ENCODE measurements at regions not wholly inside any gene's neighbourhood (a gene's known extent, or its start where the extent isn't known, plus 50 kb on each side); places are given as distances from the start of the nearest gene placed in this dataset.

DNA sequence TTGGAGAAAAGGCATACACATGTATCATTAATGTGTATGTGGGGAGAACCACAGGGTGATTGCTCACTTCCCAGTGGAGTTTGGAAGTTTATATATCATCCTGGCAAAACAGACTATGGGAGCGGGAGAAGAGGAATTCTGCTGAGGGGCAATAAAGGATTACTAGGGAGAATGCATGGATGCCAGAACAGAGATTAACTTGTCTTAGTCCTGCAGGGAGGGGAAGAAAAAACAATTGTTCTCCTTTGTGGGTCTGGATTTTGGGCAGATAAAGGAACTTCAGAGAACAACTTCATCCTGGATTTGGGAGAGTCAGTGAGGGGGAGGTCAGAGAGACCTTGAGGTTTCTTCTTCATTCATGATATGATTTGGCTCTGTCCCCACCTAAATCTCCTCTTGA, 55.9 kb upstream of the SOX13 start:
- no peak for DNase-seq (ENCODE audit: low read depth, low spot score)
- Histone ChIP-seq H3K27me3 (ENCODE audit: control insufficient read depth, insufficient read depth, low read length) (peaks cover 15% of the 10 kb centered on the region), H3K27ac (ENCODE audit: low read depth, low read length) (no peak overlapping the region), H3K9me3 (ENCODE audit: control insufficient read depth, insufficient read depth, low read length) (no peaks in the 10 kb centered on the region), H3K4me3 (ENCODE audit: low read depth, low read length) (no peak overlapping the region)
- ChIA-PET CTCF (no interaction called here), POLR2A (no interaction called here)
- TF ChIP-seq, protein P1, sequence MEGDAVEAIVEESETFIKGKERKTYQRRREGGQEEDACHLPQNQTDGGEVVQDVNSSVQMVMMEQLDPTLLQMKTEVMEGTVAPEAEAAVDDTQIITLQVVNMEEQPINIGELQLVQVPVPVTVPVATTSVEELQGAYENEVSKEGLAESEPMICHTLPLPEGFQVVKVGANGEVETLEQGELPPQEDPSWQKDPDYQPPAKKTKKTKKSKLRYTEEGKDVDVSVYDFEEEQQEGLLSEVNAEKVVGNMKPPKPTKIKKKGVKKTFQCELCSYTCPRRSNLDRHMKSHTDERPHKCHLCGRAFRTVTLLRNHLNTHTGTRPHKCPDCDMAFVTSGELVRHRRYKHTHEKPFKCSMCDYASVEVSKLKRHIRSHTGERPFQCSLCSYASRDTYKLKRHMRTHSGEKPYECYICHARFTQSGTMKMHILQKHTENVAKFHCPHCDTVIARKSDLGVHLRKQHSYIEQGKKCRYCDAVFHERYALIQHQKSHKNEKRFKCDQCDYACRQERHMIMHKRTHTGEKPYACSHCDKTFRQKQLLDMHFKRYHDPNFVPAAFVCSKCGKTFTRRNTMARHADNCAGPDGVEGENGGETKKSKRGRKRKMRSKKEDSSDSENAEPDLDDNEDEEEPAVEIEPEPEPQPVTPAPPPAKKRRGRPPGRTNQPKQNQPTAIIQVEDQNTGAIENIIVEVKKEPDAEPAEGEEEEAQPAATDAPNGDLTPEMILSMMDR (IDR thresholded peaks at IDR 0.05; ENCODE audit: low read depth, low read length): no peak

DNA sequence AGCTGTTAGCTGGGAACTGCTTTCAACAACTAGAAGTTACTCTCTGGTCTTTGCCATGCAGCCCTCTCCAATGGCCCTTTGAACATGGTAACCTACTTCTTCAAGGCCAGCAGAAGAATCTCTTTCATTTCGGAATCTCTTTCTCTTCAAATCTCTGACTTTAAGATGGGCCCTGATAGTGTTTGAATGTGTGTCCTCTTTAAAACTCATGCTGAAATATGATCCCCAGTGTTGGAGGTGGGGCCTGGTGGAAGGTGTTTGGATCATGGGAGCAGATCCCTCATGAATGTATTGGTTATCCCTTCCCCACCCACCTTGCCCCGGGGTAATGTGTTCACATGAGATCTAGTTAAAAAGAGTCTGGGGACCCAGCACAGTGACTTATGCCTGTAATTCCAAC, 54.5 kb upstream of the SOX13 start:
- no peak overlapping the region for H3K4me3 ChIP-seq (ENCODE audit: low read depth, low read length)
- POLR2A ChIA-PET: no interaction called here
- H3K27me3 ChIP-seq (ENCODE audit: control insufficient read depth, insufficient read depth, low read length): peaks cover 13% of the 10 kb centered on the region
- TF ChIP-seq, protein P1 (IDR thresholded peaks at IDR 0.05; ENCODE audit: low read depth, low read length): no peak
- no peak overlapping the region for H3K27ac ChIP-seq (ENCODE audit: low read depth, low read length)
- DNase-seq (ENCODE audit: low read depth, low spot score): no peak
- CTCF ChIA-PET: interaction anchor here (1.0 kb wide), 1 partner anchor 111 kb away, joined by 5 read pairs; no protein-coding TSS in a partner anchor
- H3K9me3 ChIP-seq (ENCODE audit: control insufficient read depth, insufficient read depth, low read length): no peaks in the 10 kb centered on the region

Measured in AG04450 (cell line).